PC-9 (cell line): ENCODE measurements at regions not wholly inside any gene's neighbourhood (a gene's known extent, or its start where the extent isn't known, plus 50 kb on each side); places are given as distances from the start of the nearest gene placed in this dataset.

Source experiments
- EZH2 ChIP-seq: fragments of 200-600 bp; sonication (generic); IDR thresholded peaks from 2 replicates; pipeline ENCODE4 v1.8.0; 2017; ENCODE audit warnings: antibody characterized with exemption, low read depth
- TF ChIP-seq, protein P1 (sequence below): fragments of 200-600 bp; sonication (generic); conservative IDR thresholded peaks from 2 replicates; pipeline ENCODE4 v1.6.1; 2017; ENCODE audit warnings: mixed run types, antibody characterized with exemption, mild to moderate bottlenecking, moderate library complexity

DNA sequence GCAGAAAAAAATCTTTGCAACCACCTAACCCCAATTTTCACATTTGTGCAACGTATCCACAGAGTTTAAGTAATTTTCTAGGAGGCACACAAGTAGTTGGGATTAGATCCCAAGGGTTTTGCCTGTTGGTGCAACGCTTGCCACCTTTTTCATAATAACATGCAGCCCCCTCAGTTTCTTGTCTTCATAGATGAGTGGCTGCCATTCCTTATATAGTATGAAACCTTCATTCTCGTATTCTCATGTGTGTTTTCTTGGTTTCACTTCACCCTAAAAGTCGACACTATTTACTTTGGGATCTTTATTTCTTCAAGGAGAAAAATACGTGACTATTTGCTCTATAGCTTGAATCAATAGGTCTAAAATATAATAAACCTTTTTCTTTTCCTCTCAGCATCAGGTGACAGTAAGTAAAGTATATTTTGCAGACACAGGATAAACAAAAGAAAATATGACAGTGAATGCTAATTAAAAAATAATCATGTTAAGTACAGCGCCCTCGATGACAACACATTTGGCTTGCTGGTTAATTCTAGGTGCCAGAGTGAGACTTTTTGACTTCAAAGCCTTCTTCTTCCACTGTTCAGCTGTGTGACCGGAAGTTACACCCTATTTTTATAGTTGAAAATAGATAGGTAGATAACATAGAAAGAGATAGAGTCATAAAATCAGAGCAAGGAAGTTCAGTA lies 342.8 kb upstream of the CCNG1 start:
- TF ChIP-seq, protein P1, sequence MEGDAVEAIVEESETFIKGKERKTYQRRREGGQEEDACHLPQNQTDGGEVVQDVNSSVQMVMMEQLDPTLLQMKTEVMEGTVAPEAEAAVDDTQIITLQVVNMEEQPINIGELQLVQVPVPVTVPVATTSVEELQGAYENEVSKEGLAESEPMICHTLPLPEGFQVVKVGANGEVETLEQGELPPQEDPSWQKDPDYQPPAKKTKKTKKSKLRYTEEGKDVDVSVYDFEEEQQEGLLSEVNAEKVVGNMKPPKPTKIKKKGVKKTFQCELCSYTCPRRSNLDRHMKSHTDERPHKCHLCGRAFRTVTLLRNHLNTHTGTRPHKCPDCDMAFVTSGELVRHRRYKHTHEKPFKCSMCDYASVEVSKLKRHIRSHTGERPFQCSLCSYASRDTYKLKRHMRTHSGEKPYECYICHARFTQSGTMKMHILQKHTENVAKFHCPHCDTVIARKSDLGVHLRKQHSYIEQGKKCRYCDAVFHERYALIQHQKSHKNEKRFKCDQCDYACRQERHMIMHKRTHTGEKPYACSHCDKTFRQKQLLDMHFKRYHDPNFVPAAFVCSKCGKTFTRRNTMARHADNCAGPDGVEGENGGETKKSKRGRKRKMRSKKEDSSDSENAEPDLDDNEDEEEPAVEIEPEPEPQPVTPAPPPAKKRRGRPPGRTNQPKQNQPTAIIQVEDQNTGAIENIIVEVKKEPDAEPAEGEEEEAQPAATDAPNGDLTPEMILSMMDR: no peak
- no peak for TF ChIP-seq EZH2
